Glomerular visceral epithelial cell (primary cell): ENCODE measurements at regions not wholly inside any gene's neighbourhood (a gene's known extent, or its start where the extent isn't known, plus 50 kb on each side); places are given as distances from the start of the nearest gene placed in this dataset.

Experiments used
- DNase-seq: peaks from one replicate; pipeline ENCODE4 v3.0.0-alpha.2; 2016; ENCODE audit errors: extremely low spot score

- no peak for DNase-seq
These were observed 96.9 kb downstream of the FAM76B start for GRCh38 chr11:95692526-95693260.

- no peak for DNase-seq
These were observed 99.5 kb downstream of the FAM76B start for GRCh38 chr11:95690100-95690499.

- no peak for DNase-seq
These were observed 100.9 kb downstream of the FAM76B start for GRCh38 chr11:95688501-95689222.

- DNase-seq = no peak
These were observed 101.6 kb downstream of the FAM76B start for GRCh38 chr11:95688015-95688414.

- no peak for DNase-seq
These were observed 103.3 kb downstream of the FAM76B start for GRCh38 chr11:95686265-95686664.

- DNase-seq = no peak
These were observed 104.9 kb downstream of the FAM76B start for GRCh38 chr11:95684701-95685100.

GRCh38 chr11:95684170-95684569, 105.4 kb downstream of the FAM76B start:
- no peak for DNase-seq

- no peak for DNase-seq
These were observed 107.0 kb downstream of the FAM76B start for GRCh38 chr11:95682552-95682951.

GRCh38 chr11:95680169-95680929, 109.2 kb downstream of the FAM76B start:
- DNase-seq = no peak

GRCh38 chr11:95678988-95679387, 110.6 kb downstream of the FAM76B start:
- DNase-seq = no peak

GRCh38 chr11:95676308-95676707, 113.3 kb downstream of the FAM76B start:
- no peak for DNase-seq

- no peak for DNase-seq
These were observed 114.0 kb downstream of the FAM76B start for GRCh38 chr11:95675585-95675984.

- DNase-seq = no peak
These were observed 114.8 kb downstream of the FAM76B start for GRCh38 chr11:95674657-95675358.

- DNase-seq = no peak
These were observed 117.8 kb downstream of the FAM76B start for GRCh38 chr11:95671768-95672167.

GRCh38 chr11:95668131-95668530, 121.5 kb downstream of the FAM76B start:
- no peak for DNase-seq

GRCh38 chr11:95661162-95661561, 128.4 kb downstream of the FAM76B start:
- DNase-seq = no peak

GRCh38 chr11:95660038-95660437, 129.5 kb downstream of the FAM76B start:
- no peak for DNase-seq

GRCh38 chr11:95659088-95659487, 130.5 kb downstream of the FAM76B start:
- DNase-seq = no peak

- no peak for DNase-seq
These were observed 134.0 kb downstream of the FAM76B start for GRCh38 chr11:95655536-95655935.

GRCh38 chr11:95653680-95654079, 135.9 kb downstream of the FAM76B start:
- no peak for DNase-seq

- DNase-seq = no peak
These were observed 136.5 kb downstream of the FAM76B start for GRCh38 chr11:95653099-95653498.

GRCh38 chr11:95652002-95652472, 137.5 kb downstream of the FAM76B start:
- no peak for DNase-seq
